ENCODE measurements at regions not wholly inside any gene's neighbourhood (a gene's known extent, or its start where the extent isn't known, plus 50 kb on each side); places are given as distances from the start of the nearest gene placed in this dataset.

DNA sequence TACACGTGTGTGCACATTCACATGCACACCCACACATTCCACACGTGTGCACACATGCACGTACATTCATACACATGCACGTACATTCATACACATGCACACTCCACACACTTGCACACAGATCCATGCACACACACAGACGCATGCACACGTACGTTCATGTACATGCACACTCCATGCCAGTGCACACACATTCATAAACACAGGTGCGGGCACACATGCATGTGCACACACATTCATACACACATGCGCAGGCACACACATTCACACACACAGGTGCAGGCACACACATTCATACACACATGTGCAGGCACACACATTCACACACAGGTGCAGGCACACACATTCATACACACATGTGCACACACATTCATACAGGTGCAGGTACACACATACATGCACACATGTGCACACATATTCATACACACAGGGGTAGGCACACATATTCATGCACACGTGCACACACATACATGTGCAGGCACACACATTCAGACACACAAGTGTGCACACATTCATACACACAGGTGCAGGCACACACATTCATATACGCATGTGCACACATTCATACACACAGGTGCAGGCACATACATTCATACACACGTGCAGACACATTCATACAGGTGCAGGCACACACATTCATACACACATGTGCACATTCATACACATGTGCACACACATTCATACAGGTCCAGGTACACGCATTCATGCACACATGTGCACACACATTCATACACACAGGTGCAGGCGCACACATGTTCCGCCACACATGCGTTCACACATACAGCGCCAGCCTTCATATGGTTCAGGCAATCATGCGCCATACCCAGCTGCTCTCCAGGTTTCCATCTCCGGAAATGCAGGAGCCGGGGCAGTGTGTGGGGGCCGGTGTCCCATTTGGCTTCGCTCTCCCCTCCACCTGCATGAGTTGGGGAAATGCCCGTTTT lies 124.8 kb downstream of the HMX1 start:
- ChIA-PET CTCF (ENCODE audit: partially characterized antibody) (interaction anchor here (1.6 kb wide), 1 partner anchor 109 kb away, joined by 5 read pairs; no protein-coding TSS in a partner anchor), POLR2A (ENCODE audit: partially characterized antibody) (no interaction called here)
- Histone ChIP-seq H3K9ac (replicated peaks in 1 of 4; ENCODE audit: extremely low read depth in 1 of 4, low read depth in 3 of 4, low read length in 3 of 4) (peak overlapping the region in 1 of 4 experiments; percentile 32; a peak in 1 of 7 replicates), H3K4ac (replicated peaks; ENCODE audit: insufficient read length, low read depth, low read length) (peak overlapping the region; percentile 13), H2BK12ac (ENCODE audit: low read depth, low read length) (no peak overlapping the region), H4K8ac (ENCODE audit: extremely low read depth, insufficient read depth, low read length) (peak overlapping the region; percentile 31), H2AFZ (ENCODE audit: low read length) (no peak overlapping the region), H4K5ac (ENCODE audit: insufficient read length, low read depth, low read length) (no peak overlapping the region), H2BK120ac (replicated peaks; ENCODE audit: low read depth, low read length) (no peak overlapping the region), H3K23ac (ENCODE audit: insufficient read length) (peak overlapping the region; percentile 92), H3K4me2 (ENCODE audit: insufficient read depth in 1 of 2, low read depth in 2 of 2, low read length in 2 of 2) (no peak overlapping the region), H2BK20ac (ENCODE audit: low read length) (no peak overlapping the region), H2BK15ac (ENCODE audit: low read length) (no peak overlapping the region), H3K27me3 (replicated peaks in 1 of 4; ENCODE audit: control insufficient read depth in 3 of 4, extremely low read depth in 1 of 4, insufficient read depth in 3 of 4, low read length in 3 of 4) (no peaks in the 10 kb centered on the region), H3K4me1 (replicated peaks in 1 of 4; ENCODE audit: control insufficient read depth in 3 of 4, insufficient read depth in 4 of 4, low read length in 3 of 4) (no peaks in the 10 kb centered on the region; a peak in 1 of 7 replicates), H2BK5ac (ENCODE audit: low read depth, low read length) (peak overlapping the region; percentile 12; the same call in 1 of the 2 replicates), H3K23me2 (ENCODE audit: low read depth, low read length) (no peaks in the 10 kb centered on the region; the same call in none of the 2 replicates), H3K56ac (replicated peaks; ENCODE audit: insufficient read length, low read depth, low read length) (no peak overlapping the region), H2AK5ac (ENCODE audit: low read depth, low read length) (no peak overlapping the region), H4K20me1 (replicated peaks in 1 of 2; ENCODE audit: control insufficient read depth in 1 of 2, insufficient read depth in 2 of 2, low read length in 2 of 2) (peaks cover 0 to 4% of the 10 kb centered on the region in 2 experiments), H3K79me2 (ENCODE audit: control insufficient read depth in 1 of 2, insufficient read depth in 2 of 2, low read length in 2 of 2) (no peaks in the 10 kb centered on the region), H4K91ac (replicated peaks; ENCODE audit: insufficient read length, low read length) (peak overlapping the region; percentile 57), H3K79me1 (ENCODE audit: low read depth, low read length) (no peaks in the 10 kb centered on the region), H3K27ac (ENCODE audit: low read depth, low read length) (no peak overlapping the region), H3K36me3 (ENCODE audit: control insufficient read depth in 2 of 4, insufficient read depth in 4 of 4, low read length in 3 of 4) (no peaks in the 10 kb centered on the region), H3K14ac (ENCODE audit: insufficient read length) (no peak overlapping the region), H3K4me3 (ENCODE audit: extremely low read depth in 1 of 4, insufficient read depth in 2 of 4, low read depth in 3 of 4, low read length in 4 of 4) (no peak overlapping the region), H3K9me3 (ENCODE audit: insufficient read depth in 2 of 2, low read depth in 1 of 2, low read length in 1 of 2) (no peaks in the 10 kb centered on the region), H3K18ac (ENCODE audit: extremely low read depth, low read length) (no peak overlapping the region)
- no peak for FAIRE-seq
- 86% methylated on average over 23 of the region's 23 CpGs; no CpG with 5 or more reads in 1 of the 2 experiments for WGBS, 2 experiments (ENCODE audit: extremely low coverage in 1 of 2, insufficient coverage in 1 of 2, insufficient read length in 1 of 2, insufficient replicate concordance in 2 of 2, low coverage in 1 of 2, low lambda C conversion rate in 2 of 2, missing lambda C conversion rate in 1 of 2)
- DNase-seq (ENCODE audit: low read depth in 1 of 2, low spot score in 2 of 2): peak in 1 of 2 experiments; percentile 17
- TF ChIP-seq JUN (IDR thresholded peaks at IDR 0.05; ENCODE audit: low read depth, low read length) (no peak), KDM4A (IDR thresholded peaks at IDR 0.05; ENCODE audit: low read depth, low read length, severe bottlenecking) (no peak), EP300 (IDR thresholded peaks at IDR 0.05; ENCODE audit: borderline replicate concordance in 1 of 2, low read depth in 2 of 2, low read length in 2 of 2) (no peak), CEBPB (IDR thresholded peaks at IDR 0.05; ENCODE audit: low read depth, low read length) (no peak), RXRA (IDR thresholded peaks at IDR 0.05; ENCODE audit: insufficient read depth, low read depth, low read length) (no peak), TEAD4 (IDR thresholded peaks at IDR 0.05; ENCODE audit: low read depth, low read length) (no peak), SIN3A (conservative IDR thresholded peaks at IDR 0.05 in 1 of 2, IDR thresholded peaks at IDR 0.05 in 1 of 2; ENCODE audit: low read depth in 1 of 2, low read length in 2 of 2) (no peak), KDM5A (IDR thresholded peaks at IDR 0.05; ENCODE audit: low read length) (no peak), ASH2L (IDR thresholded peaks at IDR 0.05; ENCODE audit: low read length) (no peak)

Data from H1 (cell line).